Psoas muscle (tissue), 7 donors: ENCODE measurements at regions not wholly inside any gene's neighbourhood (a gene's known extent, or its start where the extent isn't known, plus 50 kb on each side); places are given as distances from the start of the nearest gene placed in this dataset.
"Not testable (repeated sequence)": the region's sequence is repeated elsewhere in the genome, so short reads cannot be mapped to it uniquely, and the experiment has no call there.

ENCODE experiments used
- ATAC-seq, 4 donors: fragments of 200-7000 bp; cut with Tn5 transposase; one replicate each; pipeline ENCODE4 v1.9.1; 2020; ENCODE audit warnings: moderate library complexity in 3 of 4, mild to moderate bottlenecking in 2 of 4
- DNase-seq, 2 donors: peaks; one replicate each; pipeline ENCODE4 v3.0.0-alpha.2; 2020
- H3K27ac ChIP-seq: fragments of 200-600 bp; one replicate; pipeline ENCODE4 v1.8.0; 2022
- H3K27me3 ChIP-seq, 3 donors: fragments of 200-600 bp in 1 of 3; one replicate each; pipeline versions ENCODE4 v1.6.1 to v1.8.0; 2013 to 2022; ENCODE audit warnings: low read length in 2 of 3, mild to moderate bottlenecking in 2 of 3, moderate library complexity in 1 of 3; ENCODE audit not compliant: insufficient read depth in 3 of 3
- H3K36me3 ChIP-seq, 2 donors: fragments of 200-600 bp in 1 of 2; one replicate each; pipeline versions ENCODE4 v1.6.1 to v1.8.0; 2013 to 2022; ENCODE audit warnings: low read depth in 1 of 2, mild to moderate bottlenecking in 1 of 2, moderate library complexity in 1 of 2; ENCODE audit not compliant: insufficient read depth in 1 of 2
- H3K4me1 ChIP-seq: fragments of 200-600 bp; one replicate; pipeline ENCODE4 v1.8.0; 2022
- H3K4me3 ChIP-seq: fragments of 200-600 bp; one replicate; pipeline ENCODE4 v1.8.0; 2022; ENCODE audit warnings: mild to moderate bottlenecking
- H3K9me3 ChIP-seq: fragments of 200-600 bp; one replicate; pipeline ENCODE4 v1.8.0; 2022
- CTCF ChIP-seq: fragments of 200-600 bp; IDR thresholded peaks from one replicate; pipeline ENCODE4 v1.8.0; 2022; ENCODE audit warnings: antibody characterized with exemption
- WGBS, 3 donors: extraction: QIAGEN DNeasy Blood & Tissue Kit; methylation state at CpG; one replicate each; pipeline versions ENCODE4 v1.1.6 to v1.1.7; 2013; 5-methylcytosine and 5-hydroxymethylcytosine counted together
- intact Hi-C, 2 donors: fragments of 100-400 bp; cut with DNase I; formaldehyde crosslinking; loops; one replicate each; pipeline versions ENCODE4 v1.11.0 to v1.14.2; 2022
- donor health status: healthy with polysubstance abuse.
- donor health status: DM: no; HTN: no; CAD: no; lungs with moderate emphysema.
- donor health status: Bipolar disorder and iron deficiency.
- donor health status: healthy.
- donor health status: DM: yes; HTN: yes; CAD: no.
- donor health status: DM: no; HTN: no; CAD: no.
- donor health status: DM: yes; HTN: yes; CAD: no.

GRCh38 chr9:102405218-102405867 is 589.8 kb upstream of the CYLC2 start:
- no peaks in the 10 kb centered on the region for H3K4me1 ChIP-seq
- H3K36me3 ChIP-seq = no peaks in the 10 kb centered on the region
- H3K27me3 ChIP-seq = no peaks in the 10 kb centered on the region
- H3K27ac ChIP-seq = no peak overlapping the region
- ATAC-seq (peak in 2 of 4 donors; percentile 77 to 96), DNase-seq (no peak)
- H3K4me3 ChIP-seq = no peak overlapping the region
- no peak for TF ChIP-seq CTCF
- 80 to 83% (median 80%) methylated on average over 5 of the region's 5 CpGs for WGBS, 3 donors
- no peaks in the 10 kb centered on the region for H3K9me3 ChIP-seq
- intact Hi-C loops = no loop called here

GRCh38 chr9:102403514-102403913 is 591.6 kb upstream of the CYLC2 start:
- ATAC-seq (no peak), DNase-seq (no peak)
- Histone ChIP-seq H3K27ac (no peak overlapping the region), H3K27me3 (no peaks in the 10 kb centered on the region), H3K4me3 (no peak overlapping the region), H3K4me1 (no peaks in the 10 kb centered on the region), H3K36me3 (no peaks in the 10 kb centered on the region), H3K9me3 (no peaks in the 10 kb centered on the region)
- intact Hi-C loops = no loop called here
- TF ChIP-seq CTCF = no peak
- 59 to 75% (median 73%) methylated on average over 3 of the region's 3 CpGs for WGBS, 3 donors

- no peaks in the 10 kb centered on the region for H3K4me1 ChIP-seq
- H3K4me3 ChIP-seq = no peak overlapping the region
- H3K27me3 ChIP-seq = no peaks in the 10 kb centered on the region
- intact Hi-C loops = no loop called here
- no peaks in the 10 kb centered on the region for H3K9me3 ChIP-seq
- ATAC-seq (no peak), DNase-seq (no peak)
- TF ChIP-seq CTCF = no peak
- no peak overlapping the region for H3K27ac ChIP-seq
- no peaks in the 10 kb centered on the region for H3K36me3 ChIP-seq
Measured at GRCh38 chr9:102398205-102398604, 596.9 kb upstream of the CYLC2 start.

- ATAC-seq, H3K27me3 ChIP-seq, H3K4me3 ChIP-seq, H3K36me3 ChIP-seq, H3K4me1 ChIP-seq, intact Hi-C loops, H3K27ac ChIP-seq, DNase-seq, H3K9me3 ChIP-seq: not testable (repeated sequence)
- WGBS, 3 donors = 89 to 93% (median 91%) methylated on average over 2 of the region's 2 CpGs
Measured at GRCh38 chr9:102385620-102386019, 609.5 kb upstream of the CYLC2 start.

- intact Hi-C loops = loop anchor here in 1 of 2 donors (10.0 kb wide), 1 partner anchor 712 kb away; no protein-coding TSS in a partner anchor
- no peak for TF ChIP-seq CTCF
- Histone ChIP-seq H3K27ac (no peak overlapping the region), H3K9me3 (peaks cover 6% of the 10 kb centered on the region), H3K27me3 (no peaks in the 10 kb centered on the region), H3K4me1 (no peaks in the 10 kb centered on the region), H3K36me3 (no peaks in the 10 kb centered on the region), H3K4me3 (no peak overlapping the region)
- ATAC-seq = no peak
- 21 to 23% (median 22%) methylated on average over 6 of the region's 6 CpGs for WGBS, 3 donors
- DNase-seq = no peak
Measured at GRCh38 chr9:102362470-102363132, 624.2 kb upstream of the GRIN3A start.
